ENCODE measurements at regions not wholly inside any gene's neighbourhood (a gene's known extent, or its start where the extent isn't known, plus 50 kb on each side); places are given as distances from the start of the nearest gene placed in this dataset.

GRCh38 chr1:68745011-68745410 lies 248.1 kb upstream of the DEPDC1 start:
- no peaks in the 10 kb centered on the region for H3K4me1 Mint-ChIP-seq (ENCODE audit: low read depth)
- no peak overlapping the region for H3K4me3 Mint-ChIP-seq
- no peaks in the 10 kb centered on the region for H3K36me3 Mint-ChIP-seq (ENCODE audit: low read depth)
- H3K27me3 Mint-ChIP-seq = no peaks in the 10 kb centered on the region
- no peak for DNase-seq
- POLR2A ChIA-PET = no interaction called here
- CTCF ChIA-PET = no interaction called here
- intact Hi-C loops (cut with micrococcal nuclease) = no loop called here
- no peak for ATAC-seq
- no peak for TF ChIP-seq CTCF (IDR thresholded peaks at IDR 0.05)
- H3K27ac Mint-ChIP-seq = no peak overlapping the region
- peaks cover 20% of the 10 kb centered on the region for H3K9me3 Mint-ChIP-seq

DNA sequence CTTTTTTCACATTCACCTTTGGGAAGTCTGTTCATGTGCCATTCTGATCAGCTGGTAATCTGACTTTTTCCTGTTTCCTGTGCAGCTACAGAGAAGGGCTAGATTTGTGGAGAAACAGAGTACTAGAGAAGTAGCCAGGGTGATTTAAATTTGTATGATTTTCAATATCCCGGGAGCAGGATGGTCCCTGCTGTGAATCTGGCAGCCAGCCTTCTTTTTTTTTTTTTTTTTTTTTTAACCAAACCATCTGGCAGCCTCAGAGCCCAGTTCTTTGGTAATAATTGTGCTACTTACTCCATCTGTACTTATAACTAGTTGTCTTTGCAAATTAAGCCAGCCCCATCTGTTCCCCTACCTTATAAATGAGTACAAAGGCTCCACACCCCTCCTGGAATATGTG lies 248.6 kb upstream of the DEPDC1 start:
- DNase-seq (no peak), ATAC-seq (no peak)
- no peaks in the 10 kb centered on the region for H3K36me3 Mint-ChIP-seq (ENCODE audit: low read depth)
- no peaks in the 10 kb centered on the region for H3K27me3 Mint-ChIP-seq
- no peak overlapping the region for H3K4me3 Mint-ChIP-seq
- no peak for TF ChIP-seq CTCF (IDR thresholded peaks at IDR 0.05)
- ChIA-PET CTCF (no interaction called here), POLR2A (no interaction called here)
- peaks cover 20% of the 10 kb centered on the region for H3K9me3 Mint-ChIP-seq
- no peak overlapping the region for H3K27ac Mint-ChIP-seq
- intact Hi-C loops (cut with micrococcal nuclease) = no loop called here
- no peaks in the 10 kb centered on the region for H3K4me1 Mint-ChIP-seq (ENCODE audit: low read depth)

- intact Hi-C loops (cut with micrococcal nuclease) = loop anchor here (2.0 kb wide), 1 partner anchor 24 kb away; no protein-coding TSS in a partner anchor
- Mint-ChIP-seq H3K9me3 (peaks cover 14% of the 10 kb centered on the region), H3K27ac (no peak overlapping the region), H3K36me3 (ENCODE audit: low read depth) (no peaks in the 10 kb centered on the region), H3K4me1 (ENCODE audit: low read depth) (no peaks in the 10 kb centered on the region), H3K4me3 (no peak overlapping the region), H3K27me3 (no peaks in the 10 kb centered on the region)
- DNase-seq (no peak), ATAC-seq (no peak)
- TF ChIP-seq CTCF (IDR thresholded peaks at IDR 0.05) = no peak
- ChIA-PET CTCF (no interaction called here), POLR2A (no interaction called here)
Observed at GRCh38 chr1:68746378-68746777, 249.5 kb upstream of the DEPDC1 start.

- no peaks in the 10 kb centered on the region for H3K36me3 Mint-ChIP-seq (ENCODE audit: low read depth)
- H3K4me3 Mint-ChIP-seq = no peak overlapping the region
- H3K9me3 Mint-ChIP-seq = peaks cover 3% of the 10 kb centered on the region
- ATAC-seq = no peak
- H3K27me3 Mint-ChIP-seq = no peaks in the 10 kb centered on the region
- ChIA-PET POLR2A (no interaction called here), CTCF (no interaction called here)
- no peak overlapping the region for H3K27ac Mint-ChIP-seq
- no peak for TF ChIP-seq CTCF (IDR thresholded peaks at IDR 0.05)
- no peak for DNase-seq
- intact Hi-C loops (cut with micrococcal nuclease) = no loop called here
- no peaks in the 10 kb centered on the region for H3K4me1 Mint-ChIP-seq (ENCODE audit: low read depth)
Observed at GRCh38 chr1:68751723-68752122, 254.8 kb upstream of the DEPDC1 start.

DNA sequence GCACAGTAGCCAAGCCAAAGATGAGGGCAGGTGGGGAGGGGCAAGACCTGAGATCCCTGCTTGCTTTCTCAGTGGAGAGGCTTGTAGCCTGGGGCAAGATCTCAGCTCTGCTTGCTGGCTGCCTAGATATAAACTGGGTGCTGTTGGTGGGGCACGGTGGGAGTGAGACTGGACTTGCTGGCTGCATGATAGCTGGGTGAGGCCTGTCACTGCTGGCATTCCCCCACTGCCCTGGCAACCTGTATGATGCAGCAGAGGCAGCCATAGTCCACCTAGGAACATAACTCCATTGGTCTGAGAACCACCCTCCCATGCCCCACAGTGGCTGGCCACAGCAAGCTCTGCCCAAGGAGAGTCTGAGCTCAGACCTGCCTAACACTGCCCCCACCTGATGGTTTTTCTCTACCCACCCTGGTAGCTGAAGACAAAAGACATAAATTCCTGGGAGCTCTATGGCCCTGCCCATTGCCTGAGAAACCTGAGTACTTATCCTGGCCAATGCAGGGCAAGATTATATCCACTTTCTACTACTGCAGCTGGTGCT lies 261.9 kb upstream of the DEPDC1 start:
- Mint-ChIP-seq H3K9me3 (peaks cover 21% of the 10 kb centered on the region), H3K4me1 (ENCODE audit: low read depth) (no peaks in the 10 kb centered on the region), H3K27ac (no peak overlapping the region), H3K4me3 (no peak overlapping the region), H3K27me3 (no peaks in the 10 kb centered on the region), H3K36me3 (ENCODE audit: low read depth) (no peaks in the 10 kb centered on the region)
- DNase-seq (no peak), ATAC-seq (no peak)
- ChIA-PET CTCF (no interaction called here), POLR2A (no interaction called here)
- intact Hi-C loops (cut with micrococcal nuclease) = no loop called here
- TF ChIP-seq CTCF (IDR thresholded peaks at IDR 0.05) = no peak
